HCT116 (cell line): ENCODE measurements at regions not wholly inside any gene's neighbourhood (a gene's known extent, or its start where the extent isn't known, plus 50 kb on each side); places are given as distances from the start of the nearest gene placed in this dataset.

ENCODE experiments used
- ATF3 ChIP-seq: IDR thresholded peaks from 2 replicates; pipeline ENCODE4 v1.6.1; 2012
- CBX3 ChIP-seq: IDR thresholded peaks from 2 replicates; pipeline ENCODE4 v1.6.1; 2012; ENCODE audit warnings: low read depth
- CTCF ChIP-seq, 3 experiments: fragments of 200-600 bp in 1 of 3; sonication (generic) in 1 of 3; IDR thresholded peaks in 2 of 3; conservative IDR thresholded peaks in 1 of 3; 2 replicates each; pipeline ENCODE4 v1.5.1; 2012 to 2017; ENCODE audit warnings: low read depth in 2 of 3, low read length in 2 of 3, antibody characterized with exemption in 1 of 3, borderline replicate concordance in 1 of 3, control low read depth in 1 of 3, mild to moderate bottlenecking in 1 of 3, mixed read lengths in 1 of 3, mixed run types in 1 of 3, moderate library complexity in 1 of 3; ENCODE audit not compliant: insufficient read depth in 1 of 3
- EZH2 ChIP-seq: fragments of 200-600 bp; sonication (generic); IDR thresholded peaks from 2 replicates; pipeline ENCODE4 v1.6.1; 2017; ENCODE audit warnings: antibody characterized with exemption, mixed run types
- EZH2phosphoT487 ChIP-seq: fragments of 200-600 bp; IDR thresholded peaks from 2 replicates; pipeline ENCODE4 v1.6.1; 2018; ENCODE audit warnings: antibody characterized with exemption, borderline replicate concordance
- JUND ChIP-seq: IDR thresholded peaks from 2 replicates; pipeline ENCODE4 v1.6.1; 2012
- MAX ChIP-seq: IDR thresholded peaks from 2 replicates; pipeline ENCODE4 v1.6.1; 2012
- POLR2A ChIP-seq: IDR thresholded peaks from 2 replicates; pipeline ENCODE4 v1.7.0; 2011; ENCODE audit warnings: borderline replicate concordance; ENCODE audit not compliant: insufficient read depth, insufficient read length; ENCODE audit errors: extremely low read depth
- POLR2AphosphoS5 ChIP-seq: IDR thresholded peaks from 2 replicates; pipeline ENCODE4 v1.6.1; 2011; ENCODE audit warnings: mild to moderate bottlenecking, low read depth, low read length, moderate library complexity
- RAD21 ChIP-seq: IDR thresholded peaks from 2 replicates; pipeline ENCODE4 v1.6.1; 2012; ENCODE audit warnings: low read depth, mild to moderate bottlenecking
- REST ChIP-seq: IDR thresholded peaks from 2 replicates; pipeline ENCODE4 v1.6.1; 2012; ENCODE audit warnings: low read depth
- SP1 ChIP-seq: IDR thresholded peaks from 2 replicates; pipeline ENCODE4 v1.6.1; 2012; ENCODE audit warnings: low read depth
- YY1 ChIP-seq: IDR thresholded peaks from 2 replicates; pipeline ENCODE4 v1.6.1; 2011; ENCODE audit warnings: low read length, low read depth, moderate library complexity, mild to moderate bottlenecking; ENCODE audit not compliant: insufficient replicate concordance; ENCODE audit errors: extremely low read depth
- ZBTB33 ChIP-seq: IDR thresholded peaks from 2 replicates; pipeline ENCODE4 v1.6.1; 2011; ENCODE audit warnings: mild to moderate bottlenecking, low read length, moderate library complexity; ENCODE audit not compliant: insufficient replicate concordance; ENCODE audit errors: extremely low read depth

GRCh38 chr4:112836895-112837294, 200.0 kb downstream of the LARP7 start:
- no peak for TF ChIP-seq ZBTB33
- TF ChIP-seq CTCF (IDR thresholded peaks at IDR 0.05 in 2 of 3, conservative IDR thresholded peaks at IDR 0.05 in 1 of 3; ENCODE audit: borderline replicate concordance in 1 of 3, insufficient read depth in 1 of 3, low read depth in 2 of 3, low read length in 2 of 3): no peak
- TF ChIP-seq POLR2A: no peak
- no peak for TF ChIP-seq CBX3
- TF ChIP-seq RAD21: no peak
- no peak for TF ChIP-seq JUND
- TF ChIP-seq POLR2AphosphoS5: no peak
- no peak for TF ChIP-seq MAX
- TF ChIP-seq ATF3: no peak
- TF ChIP-seq EZH2phosphoT487: no peak
- TF ChIP-seq SP1: no peak
- TF ChIP-seq EZH2: no peak
- TF ChIP-seq REST: no peak
- TF ChIP-seq YY1: no peak
